OCI-LY3 (cell line): ENCODE measurements at regions not wholly inside any gene's neighbourhood (a gene's known extent, or its start where the extent isn't known, plus 50 kb on each side); places are given as distances from the start of the nearest gene placed in this dataset.
"Not testable (repeated sequence)": the region's sequence is repeated elsewhere in the genome, so short reads cannot be mapped to it uniquely, and the experiment has no call there.

ENCODE experiments used
- CTCF ChIP-seq: fragments of 200-600, 300-600 bp; sonication (generic); IDR thresholded peaks from 2 replicates; pipeline ENCODE4 v1.5.1; 2014; ENCODE audit warnings: antibody characterized with exemption, low read length, low read depth
- EZH2phosphoT487 ChIP-seq: fragments of 200-600 bp; shearing (Covaris generic); IDR thresholded peaks from 2 replicates; pipeline ENCODE4 v1.6.1; 2018; ENCODE audit warnings: antibody characterized with exemption, mixed run types, low read depth

DNA sequence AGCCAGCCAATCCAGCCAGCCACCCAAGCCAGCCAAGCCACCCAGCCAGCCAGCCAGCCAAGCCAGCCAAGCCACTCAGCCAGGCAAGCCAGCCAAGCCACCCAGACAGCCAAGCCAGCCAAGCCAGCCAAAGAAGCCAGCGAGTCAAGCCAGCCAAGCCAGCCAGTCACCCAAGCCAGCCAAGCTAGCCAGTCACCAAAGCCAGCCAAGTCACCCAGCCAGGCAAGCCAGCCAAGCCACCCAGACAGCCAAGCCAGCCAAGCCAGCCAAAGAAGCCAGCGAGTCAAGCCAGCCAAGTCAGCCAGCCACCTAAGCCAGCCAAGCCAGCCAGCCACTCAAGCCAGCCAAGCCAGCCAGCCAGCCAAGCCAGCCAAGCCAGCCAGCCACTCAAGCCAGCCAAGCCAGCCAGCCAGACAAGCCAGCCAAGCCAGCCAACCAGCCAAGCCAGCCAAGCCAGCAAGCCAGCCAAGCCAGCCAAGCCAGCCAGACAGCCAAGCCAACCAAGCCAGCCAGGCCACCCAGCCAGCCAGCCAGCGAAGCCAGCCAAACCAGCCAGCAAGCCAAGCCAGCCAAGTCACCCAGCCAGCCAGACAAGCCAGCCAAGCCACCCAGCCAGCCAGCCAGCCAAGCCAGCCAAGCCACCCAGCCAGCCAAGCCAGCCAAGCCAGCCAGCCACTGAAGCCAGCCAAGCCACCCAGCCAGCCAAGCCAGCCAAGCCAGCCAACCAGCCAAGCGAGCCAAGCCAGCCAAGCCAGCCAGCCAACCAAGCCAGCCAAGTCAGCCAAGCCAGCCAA is 198.8 kb downstream of the GOLGA6L6 start:
- not testable (repeated sequence) for TF ChIP-seq CTCF, EZH2phosphoT487
